Activated CD4-positive, alpha-beta memory T cell treated with anti-CD3 and anti-CD28 coated beads for 36 hours (primary cell): ENCODE measurements at regions not wholly inside any gene's neighbourhood (a gene's known extent, or its start where the extent isn't known, plus 50 kb on each side); places are given as distances from the start of the nearest gene placed in this dataset.

Experiments used
- CTCF ChIA-PET: fragments of 350-600 bp; sonication (Branson Sonifier 250); formaldehyde crosslinking; loops from one replicate; lab custom pipeline; 2021; ENCODE audit warnings: antibody characterized with exemption, inconsistent platforms; lab: Charles Lee
- POLR2A ChIA-PET: fragments of 350-600 bp; sonication (Branson Sonifier 250); formaldehyde crosslinking; loops from one replicate; lab custom pipeline; 2021; ENCODE audit warnings: antibody characterized with exemption; lab: Charles Lee
- DNase-seq: peaks from one replicate; pipeline ENCODE4 v3.0.0-alpha.2; 2020
- H3K27ac Mint-ChIP-seq: one replicate; pipeline ENCODE4 v1.8.0; 2021; ENCODE audit warnings: mixed read lengths
- H3K27me3 Mint-ChIP-seq: one replicate; pipeline ENCODE4 v1.8.0; 2021; ENCODE audit warnings: mixed read lengths
- H3K36me3 Mint-ChIP-seq: one replicate; pipeline ENCODE4 v1.8.0; 2021; ENCODE audit warnings: mixed read lengths
- H3K4me1 Mint-ChIP-seq: one replicate; pipeline ENCODE4 v1.8.0; 2021; ENCODE audit warnings: low read depth, mixed read lengths
- H3K4me3 Mint-ChIP-seq: one replicate; pipeline ENCODE4 v1.8.0; 2021; ENCODE audit warnings: mild to moderate bottlenecking, mixed read lengths
- H3K9me3 Mint-ChIP-seq: one replicate; pipeline ENCODE4 v1.8.0; 2021; ENCODE audit warnings: mixed read lengths
- intact Hi-C: fragments of 100-400 bp; cut with micrococcal nuclease; formaldehyde crosslinking; loops from one replicate; pipeline ENCODE4 v1.15.1; 2023

DNA sequence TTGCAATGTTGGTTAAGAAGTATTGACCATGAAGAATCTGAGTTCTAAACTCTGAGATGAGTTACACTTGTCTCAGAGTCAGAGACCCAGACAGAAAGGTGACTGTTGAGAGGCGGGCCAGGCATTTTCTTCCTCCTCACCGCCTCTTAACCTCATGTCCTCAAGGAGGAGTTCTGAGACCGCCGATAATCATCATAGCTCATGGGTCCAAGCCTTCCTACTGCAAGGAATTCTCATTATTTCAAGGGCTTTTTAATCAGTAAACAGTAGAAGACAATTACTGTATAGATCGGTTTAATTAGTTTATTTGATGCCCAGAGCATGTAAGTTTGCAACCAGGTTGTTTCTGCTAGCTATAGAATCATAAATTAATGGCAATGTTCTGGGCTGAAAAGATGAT is 382.4 kb upstream of the MMS22L start:
- H3K27ac Mint-ChIP-seq = no peak overlapping the region
- H3K27me3 Mint-ChIP-seq = no peaks in the 10 kb centered on the region
- no peaks in the 10 kb centered on the region for H3K36me3 Mint-ChIP-seq
- no peak for DNase-seq
- H3K4me1 Mint-ChIP-seq = no peaks in the 10 kb centered on the region
- ChIA-PET CTCF (no interaction called here), POLR2A (no interaction called here)
- no peaks in the 10 kb centered on the region for H3K9me3 Mint-ChIP-seq
- no peak overlapping the region for H3K4me3 Mint-ChIP-seq
- intact Hi-C loops = no loop called here

- Mint-ChIP-seq H3K9me3 (no peaks in the 10 kb centered on the region), H3K27ac (no peak overlapping the region), H3K36me3 (no peaks in the 10 kb centered on the region), H3K27me3 (no peaks in the 10 kb centered on the region), H3K4me1 (no peaks in the 10 kb centered on the region), H3K4me3 (no peak overlapping the region)
- DNase-seq = no peak
- ChIA-PET POLR2A (no interaction called here), CTCF (no interaction called here)
- intact Hi-C loops = no loop called here
Observed at GRCh38 chr6:97666889-97667288, 383.9 kb upstream of the MMS22L start.

GRCh38 chr6:97668716-97669115 is 385.7 kb upstream of the MMS22L start:
- DNase-seq = no peak
- H3K27ac Mint-ChIP-seq = no peak overlapping the region
- POLR2A ChIA-PET = no interaction called here
- no peaks in the 10 kb centered on the region for H3K4me1 Mint-ChIP-seq
- H3K36me3 Mint-ChIP-seq = no peaks in the 10 kb centered on the region
- CTCF ChIA-PET = interaction anchor here (0.6 kb wide), 1 partner anchor 91 kb away, joined by 3 read pairs; no protein-coding TSS in a partner anchor
- H3K9me3 Mint-ChIP-seq = no peaks in the 10 kb centered on the region
- intact Hi-C loops = no loop called here
- H3K27me3 Mint-ChIP-seq = no peaks in the 10 kb centered on the region
- no peak overlapping the region for H3K4me3 Mint-ChIP-seq

GRCh38 chr6:97669191-97670031 is 386.4 kb upstream of the MMS22L start:
- intact Hi-C loops = no loop called here
- H3K9me3 Mint-ChIP-seq = no peaks in the 10 kb centered on the region

GRCh38 chr6:97674802-97675201 is 391.8 kb upstream of the MMS22L start:
- no peaks in the 10 kb centered on the region for H3K4me1 Mint-ChIP-seq
- H3K27ac Mint-ChIP-seq = no peak overlapping the region
- no peak for DNase-seq
- no peaks in the 10 kb centered on the region for H3K27me3 Mint-ChIP-seq
- no peaks in the 10 kb centered on the region for H3K9me3 Mint-ChIP-seq
- intact Hi-C loops = no loop called here
- H3K4me3 Mint-ChIP-seq = no peak overlapping the region
- no peaks in the 10 kb centered on the region for H3K36me3 Mint-ChIP-seq
- ChIA-PET CTCF (no interaction called here), POLR2A (interaction anchor here (0.7 kb wide), 1 partner anchor 1229 kb away, joined by 5 read pairs; no protein-coding TSS in a partner anchor)

More at GRCh38 chr6:97669191-97670031, 386.4 kb upstream of the MMS22L start:
- ChIA-PET CTCF (no interaction called here), POLR2A (no interaction called here)
- H3K36me3 Mint-ChIP-seq = no peaks in the 10 kb centered on the region
- H3K4me1 Mint-ChIP-seq = no peaks in the 10 kb centered on the region
- peak; percentile 51 for DNase-seq
- H3K27me3 Mint-ChIP-seq = no peaks in the 10 kb centered on the region
- H3K27ac Mint-ChIP-seq = no peak overlapping the region
- H3K4me3 Mint-ChIP-seq = no peak overlapping the region

GRCh38 chr6:97677626-97678025 is 394.6 kb upstream of the MMS22L start:
- Mint-ChIP-seq H3K9me3 (no peaks in the 10 kb centered on the region), H3K4me3 (no peak overlapping the region), H3K4me1 (no peaks in the 10 kb centered on the region), H3K27ac (no peak overlapping the region), H3K36me3 (no peaks in the 10 kb centered on the region), H3K27me3 (no peaks in the 10 kb centered on the region)
- DNase-seq = no peak
- intact Hi-C loops = no loop called here
- CTCF ChIA-PET = no interaction called here
- POLR2A ChIA-PET = no interaction called here

DNA sequence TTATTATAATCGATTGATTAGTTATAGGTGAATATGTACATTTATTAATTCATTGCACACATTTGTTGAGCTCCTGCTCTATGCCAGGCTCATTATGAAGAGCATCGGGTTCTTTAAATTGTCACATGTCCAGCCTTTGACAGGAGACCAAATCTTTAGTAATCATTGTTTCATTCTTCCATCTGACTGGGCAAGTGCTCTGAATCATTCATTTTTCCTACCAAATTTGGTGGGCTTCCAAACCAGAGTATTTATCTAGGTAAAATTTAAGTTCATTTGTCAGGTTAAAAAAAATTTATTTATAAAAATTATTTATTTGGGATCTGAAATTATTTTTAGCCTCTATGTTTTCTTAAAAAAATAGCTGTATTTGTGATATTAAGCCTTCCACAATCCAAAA is 404.9 kb upstream of the MMS22L start:
- Mint-ChIP-seq H3K4me1 (no peaks in the 10 kb centered on the region), H3K36me3 (no peaks in the 10 kb centered on the region), H3K9me3 (peaks cover 2% of the 10 kb centered on the region), H3K4me3 (no peak overlapping the region), H3K27me3 (no peaks in the 10 kb centered on the region), H3K27ac (no peak overlapping the region)
- CTCF ChIA-PET = no interaction called here
- intact Hi-C loops = no loop called here
- POLR2A ChIA-PET = no interaction called here
- DNase-seq = no peak

DNA sequence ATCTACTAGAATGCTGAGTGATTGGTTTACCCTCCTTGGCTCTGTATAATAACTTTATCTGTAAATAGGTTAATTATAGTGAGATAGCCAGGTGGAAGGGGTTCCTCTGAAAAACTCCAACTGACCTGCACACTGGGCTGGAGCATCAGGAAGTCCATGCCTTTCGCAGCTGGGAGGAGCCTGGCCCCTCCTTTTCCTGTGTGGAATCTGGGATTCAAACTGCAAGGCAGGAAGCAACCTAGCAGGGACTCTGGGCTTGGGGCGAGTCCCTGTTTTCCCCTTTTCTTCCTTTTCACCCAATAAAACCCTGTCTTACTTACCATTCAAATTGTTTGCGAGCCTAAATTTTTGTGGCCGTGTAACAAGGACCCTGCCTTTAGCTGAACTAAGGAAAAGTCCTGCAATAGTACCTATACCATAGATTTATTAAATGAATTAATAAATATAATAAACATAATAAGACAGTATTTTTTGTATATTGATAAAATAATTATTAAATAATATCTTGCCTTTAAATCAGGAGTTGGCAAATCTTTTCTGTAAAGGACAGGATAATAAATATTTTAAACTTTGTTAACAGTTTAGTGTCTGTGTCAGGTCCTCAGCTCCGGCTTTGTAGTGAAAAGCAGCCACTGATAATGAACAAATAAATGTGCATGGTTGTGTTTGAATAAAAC is 406.2 kb upstream of the MMS22L start:
- Mint-ChIP-seq H3K27me3 (no peaks in the 10 kb centered on the region), H3K4me1 (no peaks in the 10 kb centered on the region), H3K4me3 (no peak overlapping the region), H3K36me3 (no peaks in the 10 kb centered on the region), H3K9me3 (no peaks in the 10 kb centered on the region), H3K27ac (no peak overlapping the region)
- CTCF ChIA-PET = no interaction called here
- no peak for DNase-seq
- POLR2A ChIA-PET = no interaction called here
- intact Hi-C loops = no loop called here

DNA sequence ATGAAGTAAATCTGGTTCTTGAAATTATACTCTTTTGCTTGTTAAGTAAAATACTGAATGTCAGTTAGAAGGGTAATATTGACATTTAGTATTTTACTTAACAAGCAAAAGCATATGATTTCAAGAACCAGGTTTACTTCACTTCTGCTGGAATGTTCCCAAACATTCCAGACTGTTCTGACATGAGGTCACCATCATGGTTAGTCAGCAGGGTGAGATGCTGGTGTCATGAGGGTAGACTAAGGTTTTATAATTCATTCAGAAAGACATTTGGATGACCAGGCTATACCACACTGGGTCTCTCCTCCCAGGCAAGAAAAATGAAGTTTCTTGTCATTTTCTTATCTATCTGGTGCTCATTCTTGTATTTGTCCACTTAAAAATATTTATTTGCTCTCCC is 414.4 kb upstream of the MMS22L start:
- Mint-ChIP-seq H3K36me3 (no peaks in the 10 kb centered on the region), H3K27ac (no peak overlapping the region), H3K4me1 (no peaks in the 10 kb centered on the region), H3K4me3 (no peak overlapping the region), H3K27me3 (no peaks in the 10 kb centered on the region), H3K9me3 (no peaks in the 10 kb centered on the region)
- DNase-seq = no peak
- CTCF ChIA-PET = no interaction called here
- POLR2A ChIA-PET = no interaction called here
- intact Hi-C loops = no loop called here

DNA sequence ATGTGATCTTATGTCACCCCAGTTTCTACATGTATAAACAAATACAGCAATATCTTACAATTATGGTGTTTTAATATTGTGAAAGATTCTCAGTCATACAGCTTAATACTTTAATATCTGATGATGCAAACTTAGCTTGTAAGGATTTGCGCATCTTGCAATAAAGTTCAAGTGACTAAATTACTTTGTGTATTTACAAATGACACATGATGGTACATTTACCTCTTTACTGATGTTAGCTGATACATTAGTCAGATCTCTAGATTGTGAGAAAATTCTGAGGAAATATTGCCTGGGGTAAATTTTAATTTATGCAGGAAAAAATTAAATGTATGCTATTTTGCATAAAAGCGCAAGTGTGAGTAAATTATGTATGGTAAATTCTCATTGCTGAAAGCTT is 418.8 kb upstream of the MMS22L start:
- intact Hi-C loops = no loop called here
- CTCF ChIA-PET = interaction anchor here (0.7 kb wide), 1 partner anchor 155 kb away, joined by 3 read pairs; no protein-coding TSS in a partner anchor
- DNase-seq = no peak
- no peaks in the 10 kb centered on the region for H3K27me3 Mint-ChIP-seq
- H3K9me3 Mint-ChIP-seq = no peaks in the 10 kb centered on the region
- H3K4me3 Mint-ChIP-seq = no peak overlapping the region
- no peak overlapping the region for H3K27ac Mint-ChIP-seq
- no peaks in the 10 kb centered on the region for H3K4me1 Mint-ChIP-seq
- H3K36me3 Mint-ChIP-seq = no peaks in the 10 kb centered on the region
- POLR2A ChIA-PET = no interaction called here

GRCh38 chr6:97702248-97702647 is 419.2 kb upstream of the MMS22L start:
- Mint-ChIP-seq H3K4me3 (no peak overlapping the region), H3K4me1 (no peaks in the 10 kb centered on the region), H3K36me3 (no peaks in the 10 kb centered on the region), H3K9me3 (no peaks in the 10 kb centered on the region), H3K27ac (no peak overlapping the region), H3K27me3 (no peaks in the 10 kb centered on the region)
- ChIA-PET POLR2A (no interaction called here), CTCF (interaction anchor here (0.6 kb wide), 1 partner anchor 205 kb away, joined by 3 read pairs; no protein-coding TSS in a partner anchor)
- no peak for DNase-seq
- intact Hi-C loops = no loop called here

GRCh38 chr6:97703661-97704060 is 420.6 kb upstream of the MMS22L start:
- no peaks in the 10 kb centered on the region for H3K4me1 Mint-ChIP-seq
- ChIA-PET POLR2A (no interaction called here), CTCF (no interaction called here)
- no peaks in the 10 kb centered on the region for H3K36me3 Mint-ChIP-seq
- intact Hi-C loops = no loop called here
- H3K27ac Mint-ChIP-seq = no peak overlapping the region
- no peak for DNase-seq
- no peaks in the 10 kb centered on the region for H3K27me3 Mint-ChIP-seq
- no peaks in the 10 kb centered on the region for H3K9me3 Mint-ChIP-seq
- H3K4me3 Mint-ChIP-seq = no peak overlapping the region
